GM21528 (cell line): ENCODE measurements at regions not wholly inside any gene's neighbourhood (a gene's known extent, or its start where the extent isn't known, plus 50 kb on each side); places are given as distances from the start of the nearest gene placed in this dataset.
"Not testable (repeated sequence)": the region's sequence is repeated elsewhere in the genome, so short reads cannot be mapped to it uniquely, and the experiment has no call there.

Experiments
- ATAC-seq: cut with Tn5 transposase; IDR thresholded peaks from one replicate; pipeline ENCODE4 v1.9.1; 2021; ENCODE audit warnings: mild to moderate bottlenecking, moderate library complexity; ENCODE audit not compliant: unreplicated experiment, low FRiP score

DNA sequence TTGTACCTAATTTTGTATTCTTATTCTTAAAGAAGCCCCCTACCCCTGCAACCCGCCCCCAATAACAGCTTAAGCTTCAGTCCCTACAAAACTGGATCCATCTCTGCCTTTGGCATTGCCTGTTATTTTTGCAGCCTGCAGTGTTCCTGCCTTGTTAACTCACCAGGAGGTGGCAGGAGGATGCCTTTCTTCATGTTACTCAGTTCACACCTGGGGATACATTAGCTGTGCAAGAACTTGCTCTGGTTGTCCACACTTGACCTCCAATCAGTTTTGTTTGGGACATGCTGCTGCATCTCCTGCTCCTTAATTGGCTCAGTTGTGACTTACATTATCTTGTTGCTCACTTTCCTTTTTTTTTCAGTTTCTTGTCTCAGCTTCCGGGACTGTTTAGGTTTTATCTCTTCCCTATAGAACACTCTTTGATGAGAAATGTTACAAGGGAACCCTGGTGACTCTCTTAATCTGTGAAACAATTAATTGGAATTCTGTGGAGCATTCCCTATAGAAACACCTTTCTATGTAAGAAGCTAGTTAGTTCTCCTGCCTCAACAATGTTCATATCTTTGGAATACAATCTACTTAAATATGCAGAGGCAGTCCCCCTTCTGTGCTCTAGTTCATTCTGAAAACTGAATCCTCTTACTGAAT, 467.7 kb upstream of the ACO1 start:
- no peak for ATAC-seq

DNA sequence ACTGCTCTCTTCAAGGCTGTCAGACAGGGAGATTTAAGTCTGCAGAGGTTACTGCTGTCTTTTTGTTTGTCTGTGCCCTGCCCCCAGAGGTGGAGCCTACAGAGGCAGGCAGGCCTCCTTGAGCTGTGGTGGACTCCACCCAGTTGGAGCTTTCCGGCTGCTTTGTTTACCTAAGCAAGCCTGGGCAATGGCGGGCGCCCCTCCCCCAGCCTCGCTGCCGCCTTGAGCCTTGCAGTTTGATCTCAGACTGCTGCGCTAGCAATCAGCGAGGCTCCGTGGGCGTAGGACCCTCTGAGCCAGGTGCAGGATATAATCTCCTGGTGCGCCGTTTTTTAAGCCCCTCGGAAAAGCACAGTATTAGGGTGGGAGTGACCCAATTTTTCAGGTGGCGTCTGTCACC, 446.7 kb upstream of the ACO1 start:
- ATAC-seq, result not testable (repeated sequence)

DNA sequence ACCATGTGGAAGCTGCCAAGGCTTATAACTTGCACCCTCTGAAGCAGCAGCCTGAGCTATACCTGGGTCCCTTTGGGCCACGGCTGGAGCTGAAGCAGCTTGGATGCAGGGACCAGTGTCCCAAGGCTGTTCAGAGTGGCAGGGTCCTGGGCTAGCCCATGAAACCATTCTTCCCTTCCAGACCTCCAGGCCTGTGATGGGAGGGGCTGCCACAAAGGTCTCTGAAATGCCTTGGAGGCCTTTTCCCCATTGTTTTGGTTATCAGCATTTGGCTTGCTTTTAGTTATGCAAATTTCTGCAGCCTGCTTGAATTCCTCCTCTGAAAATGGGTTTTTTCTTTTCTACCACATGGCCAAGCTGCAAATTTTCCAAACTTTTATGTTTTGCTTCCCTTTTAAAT, 433.7 kb upstream of the ACO1 start:
- no peak for ATAC-seq

DNA sequence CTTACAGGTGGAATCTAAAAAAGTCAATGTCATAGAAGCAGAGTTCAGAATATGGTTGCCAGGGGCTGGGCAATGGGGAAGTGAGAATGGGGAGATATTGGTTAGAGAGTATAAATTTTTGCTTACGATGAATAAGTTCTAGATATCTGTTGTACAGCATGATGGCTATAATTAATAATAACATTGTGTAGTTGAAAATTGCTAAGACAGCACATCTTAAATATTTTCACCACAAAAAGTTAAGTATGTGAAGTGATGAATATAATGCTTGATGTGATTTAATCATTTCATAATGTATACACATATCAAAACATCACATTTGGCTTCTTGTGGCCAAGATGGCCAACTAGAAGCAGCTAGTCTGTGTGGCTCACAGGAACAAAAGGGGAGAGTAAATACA, 425.9 kb upstream of the ACO1 start:
- ATAC-seq, result no peak

DNA sequence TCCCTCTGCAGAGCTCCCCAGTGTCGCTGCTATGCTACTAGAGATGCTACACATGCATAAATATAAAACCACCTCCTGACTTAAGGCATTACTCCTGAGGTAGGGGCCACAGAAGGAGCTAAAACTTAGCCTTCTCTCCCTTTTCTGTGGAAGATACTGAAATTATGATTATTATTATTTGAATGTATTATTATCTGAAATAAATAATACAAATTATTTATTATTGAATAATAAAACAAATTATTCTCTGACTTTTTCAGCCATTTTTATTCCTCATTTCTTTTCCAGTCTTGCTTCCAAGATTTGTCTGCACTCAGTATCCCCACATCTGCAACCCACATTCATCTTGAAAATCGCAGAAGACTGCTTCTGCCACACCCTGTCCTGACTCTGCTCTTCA, 414.9 kb upstream of the ACO1 start:
- no peak for ATAC-seq

DNA sequence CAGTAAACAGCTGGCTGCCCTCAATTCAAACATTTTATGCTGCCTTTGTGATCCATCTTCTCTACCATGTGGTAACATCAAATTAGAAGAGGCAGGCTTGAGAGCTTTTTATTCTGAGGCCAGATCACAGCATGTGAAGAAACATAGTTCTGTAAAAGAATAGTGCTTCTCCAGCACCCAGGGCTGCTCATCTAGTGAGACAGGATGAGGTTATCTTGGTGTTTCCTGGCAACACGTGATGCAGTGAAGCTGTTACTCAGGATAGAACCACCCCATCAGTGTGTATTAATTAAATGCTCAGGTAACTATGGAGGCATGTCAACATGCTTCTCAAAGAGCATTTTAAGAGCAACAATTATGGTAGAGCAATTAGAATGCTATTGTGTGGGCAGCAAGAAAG, 400.5 kb upstream of the ACO1 start:
- no peak for ATAC-seq

DNA sequence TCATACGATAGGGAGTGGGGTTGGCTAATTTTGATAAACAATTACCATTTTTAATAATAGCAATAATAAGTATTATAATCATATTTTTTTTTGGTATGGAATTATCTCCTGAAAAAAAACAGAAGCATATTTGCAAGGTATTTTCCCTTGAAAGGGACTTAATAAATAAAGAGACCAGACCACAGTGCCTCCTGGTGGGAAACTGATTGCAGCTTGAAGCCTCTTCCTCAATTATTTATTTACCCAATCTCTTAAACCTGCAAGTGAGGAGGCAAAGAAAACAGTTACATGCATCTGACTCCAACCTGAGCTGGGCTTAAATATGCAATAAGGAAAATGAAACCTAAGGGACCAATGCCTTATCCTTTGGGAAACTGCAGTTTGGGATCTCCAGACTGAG, 388.1 kb upstream of the ACO1 start:
- ATAC-seq, result no peak

DNA sequence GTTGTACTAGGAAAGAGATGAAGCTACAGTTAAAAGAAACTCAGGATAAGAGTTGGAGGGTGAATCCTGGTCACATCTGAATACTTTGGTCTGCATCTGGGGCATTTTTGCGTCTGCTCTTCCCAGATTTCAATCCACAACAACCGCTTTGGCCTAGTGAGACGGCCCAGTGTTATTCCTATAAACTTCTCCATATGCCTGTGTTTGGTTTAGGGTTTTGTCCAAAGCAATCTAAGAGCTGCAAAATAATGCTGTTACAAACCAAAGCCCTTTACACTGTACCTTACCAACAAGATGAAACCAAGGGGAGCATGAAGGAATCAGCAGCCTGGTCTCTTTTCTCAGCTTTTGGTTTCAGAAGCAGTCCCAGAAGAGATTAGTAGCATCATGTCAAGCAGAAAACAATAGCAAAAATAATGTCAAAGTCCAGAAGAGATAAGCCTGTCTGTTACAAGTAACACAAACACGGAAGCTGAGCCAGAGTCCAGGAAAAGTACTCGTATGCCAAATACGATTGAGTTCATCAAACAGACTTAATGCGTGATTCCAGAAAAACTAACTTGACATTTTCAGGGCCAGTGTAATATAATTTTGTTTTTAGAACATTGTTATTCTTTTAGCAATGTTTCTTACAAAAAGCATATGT, 379.9 kb upstream of the ACO1 start:
- ATAC-seq, result no peak

DNA sequence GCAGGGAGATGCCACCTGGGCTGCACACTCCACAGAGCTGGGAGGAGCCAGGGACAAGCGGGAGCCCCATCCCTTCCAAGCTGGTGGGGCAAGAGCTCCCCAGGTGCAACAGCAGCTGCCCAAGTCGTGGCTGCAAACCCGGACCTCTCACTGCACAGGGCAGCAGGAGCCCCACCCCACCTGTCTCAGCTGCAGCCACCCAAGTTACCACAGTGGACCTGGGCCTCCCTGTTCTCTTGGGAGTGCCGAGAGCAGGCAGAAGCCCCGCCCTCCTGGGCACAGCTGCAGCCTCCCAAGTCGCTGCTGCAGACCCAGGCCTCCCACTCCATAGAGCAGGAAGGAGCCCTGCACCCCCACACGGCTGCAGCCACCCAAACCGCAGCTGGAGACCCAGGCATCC, 374.1 kb upstream of the ACO1 start:
- ATAC-seq, result no peak

DNA sequence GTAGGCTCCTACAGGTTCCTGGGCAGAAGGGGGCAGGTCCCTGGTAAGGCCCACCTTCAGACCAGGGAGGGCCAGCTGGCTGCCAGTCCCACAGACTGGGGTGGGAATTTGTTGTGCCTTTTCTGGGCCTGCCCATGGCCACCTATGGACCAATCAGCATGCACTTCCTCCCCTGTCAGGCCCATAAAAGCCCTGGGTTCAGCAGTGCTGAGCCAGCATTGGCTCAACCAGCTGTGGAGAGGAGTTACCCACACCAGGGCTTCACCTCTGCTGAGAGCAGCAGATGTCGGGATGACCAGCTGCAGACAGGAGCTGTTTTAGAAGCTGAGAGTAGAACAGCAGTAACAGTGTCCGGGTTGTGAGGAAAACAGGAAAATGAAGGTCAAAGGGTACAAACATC, 373.4 kb upstream of the ACO1 start:
- no peak for ATAC-seq

DNA sequence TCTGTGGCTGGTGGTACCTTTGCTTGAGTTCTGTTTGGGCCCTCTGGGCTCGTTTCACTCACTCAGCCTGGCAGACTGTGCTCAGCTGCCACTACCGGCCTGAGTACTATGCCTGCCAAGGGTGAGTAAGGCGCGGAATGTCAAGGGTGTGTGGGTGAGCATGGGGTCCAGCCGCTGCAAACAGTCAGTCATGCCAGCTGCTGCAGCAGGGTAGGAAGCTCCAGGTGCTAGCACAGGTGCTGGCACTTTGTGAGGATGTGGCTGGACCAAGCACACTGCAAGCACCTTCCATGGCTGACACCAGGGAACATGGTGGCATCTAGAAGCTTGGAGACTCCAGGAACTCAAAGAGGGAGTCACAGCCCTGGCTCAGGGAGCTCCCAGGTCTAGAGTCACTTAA, 368.6 kb upstream of the ACO1 start:
- ATAC-seq, result no peak

DNA sequence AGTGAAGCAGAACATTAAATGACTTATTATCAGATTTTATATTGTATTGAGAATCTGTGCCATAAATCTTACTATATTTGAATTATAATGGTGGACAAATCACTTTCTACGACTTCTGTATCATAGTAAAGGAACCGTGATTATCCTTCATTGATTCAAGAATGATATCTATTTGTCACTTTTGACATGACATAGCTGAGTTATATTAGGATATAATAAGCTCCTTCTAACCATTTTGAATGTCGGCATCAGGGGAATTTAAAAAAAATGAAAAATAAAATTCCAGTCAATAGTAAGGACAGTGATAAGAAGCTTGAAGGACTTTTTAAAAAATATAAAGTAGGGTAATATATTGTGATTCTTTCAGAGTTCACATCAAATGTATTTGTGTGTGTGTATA, 338.9 kb upstream of the ACO1 start:
- ATAC-seq, result no peak

DNA sequence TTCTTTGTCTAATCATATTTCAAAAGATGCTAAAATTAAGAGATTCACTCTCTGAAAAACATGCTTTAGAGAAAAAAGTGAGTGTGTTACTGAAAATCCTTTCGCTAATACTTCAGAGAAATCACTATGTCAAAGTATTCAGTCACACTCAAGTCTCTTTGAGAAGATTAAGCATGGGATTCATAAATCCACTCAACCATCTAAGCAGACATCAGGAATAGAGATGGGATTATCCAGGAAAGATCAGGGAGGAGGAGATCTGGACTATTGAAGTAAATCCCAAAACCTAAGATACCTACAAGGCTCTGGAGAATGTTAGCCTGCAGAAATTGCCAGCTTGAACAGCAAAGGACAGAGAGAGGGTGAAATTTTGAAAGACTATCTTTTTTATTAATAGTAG, 317.2 kb upstream of the ACO1 start:
- ATAC-seq, result no peak

DNA sequence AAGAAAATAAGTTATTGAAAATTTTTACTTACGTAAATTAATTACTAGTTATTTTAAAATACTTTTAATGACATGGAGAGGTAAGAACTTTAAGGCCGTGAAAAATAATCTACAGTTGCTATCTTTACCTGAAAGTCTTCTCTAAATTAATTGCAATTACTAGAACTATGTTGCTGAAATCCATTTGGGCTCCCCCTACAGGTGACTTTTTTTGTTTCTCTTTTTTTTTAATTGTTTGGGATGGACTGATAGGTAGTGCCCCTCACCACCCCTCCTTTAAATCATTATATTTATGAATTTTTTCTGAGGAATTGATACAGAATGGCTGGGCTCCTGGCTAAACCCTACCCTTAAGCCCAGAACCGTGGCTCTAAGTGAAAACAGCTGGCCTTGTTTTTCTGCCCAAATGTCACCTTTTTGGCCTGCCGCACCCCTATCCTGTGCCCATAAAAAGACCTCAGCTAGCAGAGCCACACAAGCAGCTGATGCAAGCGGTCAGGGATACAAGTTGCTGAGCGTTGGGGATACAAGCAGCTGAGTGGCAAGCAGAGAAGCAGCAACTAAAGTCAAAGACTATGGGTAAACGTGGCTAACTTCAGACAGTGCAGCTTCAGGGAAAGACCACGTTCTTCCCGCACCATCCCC, 315.2 kb upstream of the ACO1 start:
- ATAC-seq, result no peak

DNA sequence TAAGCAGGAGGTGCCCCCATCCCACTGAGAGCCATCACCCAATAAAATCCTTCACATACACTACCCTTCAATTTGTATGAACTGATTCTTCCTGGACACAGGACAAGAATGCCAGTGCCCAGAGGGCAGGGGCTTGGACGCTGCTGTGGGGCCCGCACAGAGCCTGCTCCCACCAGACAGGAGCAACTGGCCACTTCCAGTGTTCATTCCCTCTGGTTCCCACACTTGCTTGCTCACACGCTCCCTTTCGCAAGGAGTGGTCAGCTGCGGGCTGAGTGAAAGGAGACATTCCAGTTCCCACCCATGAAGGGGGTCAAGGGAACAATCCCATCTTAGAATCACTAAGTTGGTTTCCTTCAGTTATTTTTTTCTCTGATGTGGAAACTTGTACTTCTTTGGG, 314.5 kb upstream of the ACO1 start:
- ATAC-seq, result no peak

DNA sequence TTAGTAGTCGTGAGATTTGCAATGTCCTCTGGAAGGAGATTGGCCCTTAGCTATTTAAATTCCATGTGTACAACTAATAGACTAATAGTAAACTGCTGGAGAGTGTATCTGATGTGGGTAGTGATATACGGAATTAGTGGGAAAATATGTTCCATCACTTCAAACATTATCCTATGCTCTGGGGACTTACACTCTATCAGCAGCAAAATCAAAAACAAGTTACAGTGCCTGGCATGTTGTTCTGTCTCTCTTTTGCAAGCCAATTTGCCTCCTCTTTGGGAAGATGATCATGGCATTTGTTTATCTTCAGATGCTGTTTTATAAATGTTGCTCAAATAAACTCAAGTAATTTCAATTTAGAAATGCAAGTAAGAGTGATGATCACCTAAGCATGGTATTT, 311.9 kb upstream of the ACO1 start:
- ATAC-seq, result no peak

DNA sequence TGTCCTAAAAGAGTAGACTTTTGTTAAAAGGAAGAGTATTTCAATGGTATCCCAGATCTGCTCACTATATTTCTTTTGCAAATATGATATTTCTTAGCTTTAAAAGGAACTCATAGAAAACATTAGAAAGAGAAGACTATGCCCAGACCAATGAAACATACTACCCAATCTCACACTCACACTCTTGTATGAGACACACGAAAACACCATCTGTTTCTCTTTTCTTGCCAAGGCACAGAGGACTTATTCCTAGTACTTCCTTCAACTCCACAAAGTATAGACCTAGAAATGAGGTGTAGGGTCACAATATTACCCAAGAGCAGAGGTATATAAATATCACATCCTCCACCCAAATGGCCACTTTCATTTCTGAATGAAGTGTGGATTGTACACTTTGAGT, 292.4 kb upstream of the ACO1 start:
- no peak for ATAC-seq

DNA sequence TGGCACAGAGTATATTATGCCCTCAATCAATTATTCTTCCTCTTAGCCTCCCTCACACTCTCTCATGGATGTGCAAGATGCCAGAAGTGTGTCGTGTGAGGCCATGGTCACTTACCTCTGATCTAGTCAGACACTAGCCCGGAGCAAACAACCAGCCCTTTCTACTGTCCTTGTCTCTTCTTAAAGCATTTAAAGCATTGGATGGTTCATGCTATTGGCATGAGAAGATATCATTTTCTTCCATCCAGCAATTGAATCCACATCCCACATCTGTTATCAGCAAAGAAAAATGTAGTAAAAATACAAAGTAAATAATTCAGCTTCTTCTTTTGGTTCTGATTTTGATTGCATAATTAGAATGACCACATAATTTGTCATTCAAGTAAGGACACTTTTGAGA, 267.2 kb upstream of the ACO1 start:
- no peak for ATAC-seq

DNA sequence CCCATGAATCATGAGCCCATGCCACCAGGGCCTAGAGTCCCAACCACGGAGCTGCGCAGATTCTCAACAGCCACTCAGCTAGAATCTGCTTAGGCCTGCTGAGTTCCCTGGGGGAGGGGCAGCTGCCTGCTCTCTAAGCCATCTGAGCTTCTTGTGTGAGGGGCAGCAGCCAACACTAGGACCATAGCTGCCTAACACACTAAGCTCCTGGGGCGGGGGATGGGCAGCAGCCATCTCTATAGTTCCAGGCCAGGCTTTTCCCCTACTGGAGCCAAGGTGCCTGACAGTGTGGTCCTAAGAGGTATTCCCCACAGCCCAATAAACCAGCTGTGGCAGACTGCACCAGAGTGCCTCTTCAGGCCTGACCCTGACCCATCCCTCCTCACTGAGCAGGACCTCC, 255.9 kb upstream of the ACO1 start:
- no peak for ATAC-seq

DNA sequence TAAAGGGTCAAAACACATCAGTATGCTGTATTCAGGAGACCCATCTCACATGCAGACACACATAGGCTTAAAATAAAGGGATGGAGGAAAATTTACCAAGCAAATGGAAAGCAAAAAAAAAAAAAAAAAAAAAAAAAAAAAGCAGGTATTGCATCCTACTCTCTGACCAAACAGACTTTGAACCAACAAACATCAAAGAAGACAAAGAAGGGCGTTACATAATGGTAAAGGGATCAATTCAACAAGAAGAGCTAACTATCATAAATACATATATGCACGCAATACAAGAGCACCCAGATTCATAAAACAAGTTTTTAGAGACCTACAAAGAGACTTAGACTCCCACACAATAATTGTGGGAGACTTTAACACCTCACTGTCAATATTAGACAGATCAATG, 253.7 kb upstream of the ACO1 start:
- ATAC-seq, result not testable (repeated sequence)

DNA sequence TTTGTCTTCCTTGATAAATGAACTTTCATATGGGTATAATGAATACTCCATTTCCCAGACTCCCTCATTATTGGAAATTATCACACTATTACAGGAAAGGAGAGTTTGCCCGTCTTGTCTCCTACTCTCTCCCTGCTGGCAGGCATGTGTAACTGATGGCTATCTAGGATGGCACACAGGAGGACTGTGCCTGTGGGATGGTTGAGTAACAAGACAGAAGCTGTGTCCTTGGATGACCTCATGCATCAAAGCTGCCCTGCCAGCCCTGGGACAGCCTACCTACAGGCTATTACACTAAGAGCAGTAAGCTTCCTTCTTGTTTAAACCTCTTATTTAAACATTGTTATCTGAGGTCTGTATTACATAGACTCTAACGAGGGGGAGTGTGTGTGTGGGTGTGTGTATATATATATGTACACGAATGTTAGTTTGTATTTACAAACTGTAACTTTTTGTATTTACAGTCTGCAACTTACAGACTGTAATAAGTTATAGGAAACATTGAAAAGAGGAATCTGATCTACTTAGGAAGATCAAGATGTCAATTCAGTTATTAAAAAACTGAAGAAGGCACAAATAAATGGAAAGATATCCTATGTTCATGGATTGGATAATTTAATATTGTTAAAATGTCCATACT, 247.6 kb upstream of the ACO1 start:
- ATAC-seq, result no peak

DNA sequence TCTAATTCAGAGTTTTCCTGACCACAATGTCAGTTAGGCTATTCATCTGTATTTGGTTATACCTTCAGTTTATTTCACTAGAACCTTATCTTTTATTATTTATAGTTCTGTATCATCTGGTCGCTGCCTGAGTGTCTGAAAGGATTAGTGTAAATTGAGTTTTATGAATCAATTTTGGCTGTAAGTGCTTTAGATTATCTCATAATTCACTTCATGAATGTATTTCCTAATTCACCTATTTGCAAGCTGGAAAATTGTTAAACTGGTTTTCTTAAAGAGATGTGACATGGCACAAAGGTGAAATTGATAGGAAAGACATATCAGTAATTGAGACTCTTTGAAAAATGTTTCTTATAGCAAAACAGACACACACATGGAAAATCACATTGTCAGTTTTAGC, 242.4 kb upstream of the ACO1 start:
- ATAC-seq, result no peak
